Neural progenitor cell (in vitro differentiated cells): ENCODE measurements at regions not wholly inside any gene's neighbourhood (a gene's known extent, or its start where the extent isn't known, plus 50 kb on each side); places are given as distances from the start of the nearest gene placed in this dataset.

Source experiments
- EZH2 ChIP-seq: fragments of 200-600 bp; sonication (generic); IDR thresholded peaks from 2 replicates; pipeline ENCODE4 v1.6.1; 2017; ENCODE audit warnings: antibody characterized with exemption, mild to moderate bottlenecking, moderate library complexity
- EZH2phosphoT487 ChIP-seq: fragments of 200-600 bp; sonication (generic); IDR thresholded peaks from 2 replicates; pipeline ENCODE4 v1.6.1; 2017; ENCODE audit warnings: antibody characterized with exemption
- TF ChIP-seq, protein P1 (sequence below): fragments of 200-600 bp; sonication (generic); IDR thresholded peaks from 2 replicates; pipeline ENCODE4 v1.5.1; 2017; ENCODE audit warnings: antibody characterized with exemption, mild to moderate bottlenecking

DNA sequence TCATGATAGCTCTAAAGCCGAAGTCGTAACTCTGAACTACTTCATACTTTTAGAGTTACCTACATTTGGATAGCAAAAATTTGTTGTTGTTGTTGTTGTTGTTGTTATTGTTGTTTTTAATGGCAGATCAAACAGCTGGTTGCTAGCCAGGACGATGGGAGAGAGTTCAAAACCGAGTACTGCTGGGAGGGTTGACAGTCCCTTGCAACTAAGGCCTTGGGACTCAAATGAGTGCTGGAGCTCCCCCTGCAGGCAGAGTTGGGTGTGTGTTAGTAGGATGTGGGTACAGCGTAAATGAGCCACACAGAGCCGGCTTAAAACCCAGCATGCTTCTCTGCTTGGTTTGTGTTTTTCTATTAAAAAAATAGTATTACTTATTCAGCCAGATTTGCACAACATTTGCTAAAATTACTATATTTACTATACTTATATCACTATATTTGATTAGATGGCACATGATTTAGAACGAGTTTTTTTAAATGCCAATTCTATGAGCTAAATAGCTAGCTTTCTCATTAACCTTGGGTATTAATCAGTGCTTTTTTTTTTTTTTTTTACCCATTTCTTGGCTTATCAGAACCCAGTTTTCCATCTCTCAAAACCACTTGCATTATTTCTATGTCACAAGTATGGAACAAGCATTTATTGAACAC, 129.2 kb upstream of the SYT6 start:
- TF ChIP-seq, protein P1, sequence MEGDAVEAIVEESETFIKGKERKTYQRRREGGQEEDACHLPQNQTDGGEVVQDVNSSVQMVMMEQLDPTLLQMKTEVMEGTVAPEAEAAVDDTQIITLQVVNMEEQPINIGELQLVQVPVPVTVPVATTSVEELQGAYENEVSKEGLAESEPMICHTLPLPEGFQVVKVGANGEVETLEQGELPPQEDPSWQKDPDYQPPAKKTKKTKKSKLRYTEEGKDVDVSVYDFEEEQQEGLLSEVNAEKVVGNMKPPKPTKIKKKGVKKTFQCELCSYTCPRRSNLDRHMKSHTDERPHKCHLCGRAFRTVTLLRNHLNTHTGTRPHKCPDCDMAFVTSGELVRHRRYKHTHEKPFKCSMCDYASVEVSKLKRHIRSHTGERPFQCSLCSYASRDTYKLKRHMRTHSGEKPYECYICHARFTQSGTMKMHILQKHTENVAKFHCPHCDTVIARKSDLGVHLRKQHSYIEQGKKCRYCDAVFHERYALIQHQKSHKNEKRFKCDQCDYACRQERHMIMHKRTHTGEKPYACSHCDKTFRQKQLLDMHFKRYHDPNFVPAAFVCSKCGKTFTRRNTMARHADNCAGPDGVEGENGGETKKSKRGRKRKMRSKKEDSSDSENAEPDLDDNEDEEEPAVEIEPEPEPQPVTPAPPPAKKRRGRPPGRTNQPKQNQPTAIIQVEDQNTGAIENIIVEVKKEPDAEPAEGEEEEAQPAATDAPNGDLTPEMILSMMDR: peak; percentile 91
- TF ChIP-seq EZH2: no peak
- no peak for TF ChIP-seq EZH2phosphoT487
